NCI-H1417 (cell line): ENCODE measurements at regions not wholly inside any gene's neighbourhood (a gene's known extent, or its start where the extent isn't known, plus 50 kb on each side); places are given as distances from the start of the nearest gene placed in this dataset.
A peak's percentile ranks its signal among the peaks of the same experiment; 100 is the strongest.

ENCODE experiments used
- DNase-seq, 3 experiments: peaks; one replicate each; lab custom pipeline; 2025; lab: John Stamatoyannopoulos, UW

DNA sequence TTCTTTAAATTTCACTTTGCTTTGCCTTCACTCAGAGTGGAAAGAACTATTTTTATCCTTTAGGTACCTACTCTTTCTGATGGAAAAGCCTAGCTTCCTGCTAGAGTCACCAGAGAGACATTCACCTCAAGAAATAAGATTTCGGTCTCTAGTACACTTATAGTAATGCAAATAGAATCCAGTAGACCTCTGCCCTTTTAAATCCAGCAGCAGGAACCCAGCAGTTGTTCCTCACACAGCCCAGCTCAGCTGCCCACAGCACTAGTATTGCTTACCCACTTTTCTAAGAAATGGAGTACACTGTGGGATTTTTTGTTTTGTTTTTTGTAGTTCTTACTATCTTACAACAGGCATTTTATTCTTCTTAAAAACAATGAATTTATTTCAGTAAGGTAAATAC lies 497.0 kb upstream of the CCDC54 start:
- DNase-seq = no peak

DNA sequence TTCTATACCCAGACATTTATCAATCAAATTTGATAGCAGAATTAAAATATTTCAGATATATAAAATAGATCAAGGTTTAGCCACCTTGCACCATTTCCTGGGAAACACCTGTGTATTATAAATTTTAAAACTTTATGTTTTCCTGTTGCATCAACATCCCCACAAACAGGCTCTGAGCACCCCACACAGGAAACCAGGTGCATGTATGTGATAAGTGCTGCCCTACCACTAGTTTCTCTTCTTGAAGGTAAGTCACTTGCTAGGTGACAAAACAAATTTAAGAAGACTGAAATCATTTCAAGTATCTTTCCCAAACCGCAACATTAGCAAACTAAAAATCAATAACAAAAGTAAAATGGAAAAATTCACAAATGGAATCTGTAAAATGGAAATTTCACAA lies 496.1 kb upstream of the CCDC54 start:
- DNase-seq = no peak

DNA sequence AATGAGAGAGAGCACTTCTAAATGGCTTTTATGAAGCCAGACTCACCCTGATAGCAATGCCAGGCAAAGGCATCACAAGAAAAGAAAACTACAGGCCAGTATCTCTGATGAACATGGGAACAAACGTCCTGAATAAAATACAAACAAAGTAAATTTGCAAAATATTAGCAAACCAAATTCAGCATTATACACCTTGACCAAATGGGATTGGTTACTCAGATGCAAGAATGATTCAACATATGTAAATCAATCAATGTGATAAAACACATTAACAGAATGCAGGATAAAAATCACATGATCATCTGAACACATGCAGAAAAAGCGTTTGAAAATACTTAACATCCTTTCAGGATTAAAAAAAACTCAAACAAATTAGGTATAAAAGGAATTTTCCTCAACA lies 494.9 kb upstream of the CCDC54 start:
- DNase-seq = no peak

DNA sequence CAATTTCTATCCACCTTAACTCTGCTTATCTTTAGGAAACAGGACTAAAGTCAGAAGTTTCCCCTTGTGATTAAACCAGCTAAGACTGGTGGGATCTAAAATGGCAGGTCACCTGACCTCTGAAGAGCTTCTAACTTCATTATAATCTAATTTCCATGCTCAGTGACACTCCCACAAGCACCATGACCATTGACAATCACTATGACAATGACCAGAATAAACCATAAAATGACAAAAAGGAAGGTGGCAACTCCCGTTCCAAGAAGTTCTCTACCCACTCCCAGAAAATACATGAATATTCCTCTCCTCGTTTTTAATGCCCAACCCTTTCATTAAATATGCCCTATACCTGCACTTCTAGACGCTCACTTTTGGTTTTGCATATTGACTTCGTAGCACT lies 471.2 kb upstream of the CCDC54 start:
- no peak for DNase-seq

DNA sequence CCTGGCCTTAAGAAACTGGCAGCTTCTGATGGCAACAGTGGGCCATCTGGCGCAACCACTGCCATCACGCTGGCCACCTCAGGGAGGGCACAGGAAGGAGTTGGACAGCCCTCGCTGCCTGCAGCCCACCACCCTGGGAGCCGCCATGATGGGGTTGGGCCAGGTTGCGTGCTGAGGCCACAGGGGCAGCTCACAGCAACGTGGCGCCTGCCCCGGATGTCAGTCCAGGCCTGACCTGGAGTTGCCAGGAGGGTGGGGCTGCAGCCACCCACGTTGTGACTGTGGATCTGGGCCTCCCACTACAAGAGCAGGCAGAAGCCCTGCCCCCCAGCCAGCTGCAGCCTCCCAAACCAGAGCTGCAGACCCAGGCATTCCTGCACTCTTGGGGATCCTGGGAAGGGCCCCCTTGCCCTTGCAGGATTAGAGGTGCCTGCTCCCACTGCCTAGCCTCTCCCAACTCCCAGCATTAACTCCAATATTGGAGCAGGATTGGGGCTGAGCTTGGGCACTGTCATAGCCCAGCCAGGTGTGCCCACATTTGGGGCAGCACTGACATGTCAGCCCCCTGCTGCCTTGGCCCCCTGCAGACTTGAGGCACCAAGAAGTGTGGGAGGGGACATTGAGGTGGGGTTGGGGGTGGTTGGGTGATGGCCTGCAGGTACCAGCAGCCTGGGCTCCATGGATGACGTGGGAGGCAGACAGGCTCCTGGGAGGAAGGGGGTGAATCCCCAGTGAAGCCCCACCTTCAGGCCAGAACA lies 468.9 kb upstream of the CCDC54 start:
- no peak for DNase-seq

DNA sequence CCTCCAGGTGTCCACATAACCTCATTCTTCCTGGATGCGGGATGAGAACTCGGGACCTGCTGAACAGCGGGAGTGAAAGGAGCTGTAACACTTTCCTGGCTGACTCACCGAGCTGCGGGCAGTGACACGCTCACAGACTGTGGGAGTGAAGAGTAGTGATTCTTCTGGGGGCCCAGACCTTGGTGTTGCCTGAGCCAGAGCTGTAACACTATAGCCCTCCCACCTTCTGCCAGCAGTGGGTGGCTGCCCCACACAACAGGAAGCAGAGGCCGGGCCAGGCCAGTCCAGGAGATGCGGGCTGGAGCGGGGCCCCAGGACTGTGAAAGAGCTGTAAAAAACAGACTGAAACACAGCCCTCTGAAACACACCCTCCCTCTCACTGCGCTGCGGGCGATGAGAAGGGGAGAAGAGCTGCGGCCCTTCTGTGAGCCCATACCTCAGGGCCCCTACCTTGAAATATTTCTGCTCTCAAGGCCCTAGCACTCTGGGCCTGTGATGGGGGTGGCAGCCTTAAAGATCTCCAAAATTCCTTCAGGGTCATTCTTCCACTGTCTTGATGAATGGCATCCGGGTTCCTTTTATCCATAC lies 464.0 kb upstream of the CCDC54 start:
- no peak for DNase-seq

DNA sequence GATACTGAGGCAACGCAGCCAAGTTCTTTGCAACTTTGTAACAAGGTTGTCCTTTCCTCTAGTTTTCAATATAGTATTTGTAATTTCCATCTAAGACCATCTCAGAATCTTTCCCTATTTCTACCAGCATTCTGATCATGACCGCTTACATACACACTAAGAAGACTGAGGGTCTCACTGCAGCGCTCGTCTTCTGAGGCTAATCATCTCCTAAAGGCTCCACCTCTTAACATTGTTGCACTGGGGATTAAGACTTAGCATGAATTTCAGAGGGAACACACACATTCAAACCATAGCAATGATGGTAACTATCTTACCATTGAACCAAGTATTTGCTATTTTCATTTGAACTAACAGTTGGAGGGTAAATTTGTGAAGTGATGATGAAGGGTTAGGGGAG lies 463.3 kb upstream of the CCDC54 start:
- DNase-seq = no peak

DNA sequence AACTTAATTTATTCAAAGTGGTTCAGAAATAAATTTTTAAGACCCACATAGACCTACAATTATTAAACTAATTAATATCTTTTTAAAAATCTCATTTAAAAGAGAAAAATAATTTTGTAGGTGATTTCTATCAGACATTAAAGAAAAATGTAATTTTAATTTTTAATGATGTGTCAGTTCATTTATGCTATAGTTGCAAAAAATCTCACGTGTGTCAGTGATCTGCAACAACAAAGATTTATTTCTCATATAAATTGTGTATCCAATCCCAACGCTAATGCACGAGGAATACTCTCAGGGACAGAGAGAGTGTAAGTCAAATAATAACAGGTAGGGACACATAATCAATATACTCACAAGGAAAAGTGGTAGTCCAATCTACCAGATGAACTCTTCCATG lies 456.6 kb upstream of the CCDC54 start:
- no peak for DNase-seq

DNA sequence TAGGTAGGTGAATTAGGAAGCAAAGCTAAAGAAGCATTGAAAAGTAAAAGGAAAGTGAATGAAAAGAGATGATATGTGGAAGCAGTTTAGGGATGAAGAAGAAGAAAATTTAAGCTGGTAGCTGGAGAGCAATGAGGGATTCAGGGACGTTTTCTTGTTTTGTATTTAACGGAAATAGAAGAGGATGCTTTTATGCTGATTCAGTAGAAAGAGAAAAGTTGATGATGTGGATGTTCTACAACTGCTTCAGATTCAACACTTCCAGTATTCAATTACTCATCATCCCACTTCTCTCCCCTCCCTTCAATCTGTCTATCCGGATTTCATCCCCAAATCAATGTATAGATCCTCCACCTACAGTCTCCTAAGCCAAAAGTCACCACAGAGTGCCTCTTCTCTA lies 448.2 kb upstream of the CCDC54 start:
- DNase-seq = no peak

DNA sequence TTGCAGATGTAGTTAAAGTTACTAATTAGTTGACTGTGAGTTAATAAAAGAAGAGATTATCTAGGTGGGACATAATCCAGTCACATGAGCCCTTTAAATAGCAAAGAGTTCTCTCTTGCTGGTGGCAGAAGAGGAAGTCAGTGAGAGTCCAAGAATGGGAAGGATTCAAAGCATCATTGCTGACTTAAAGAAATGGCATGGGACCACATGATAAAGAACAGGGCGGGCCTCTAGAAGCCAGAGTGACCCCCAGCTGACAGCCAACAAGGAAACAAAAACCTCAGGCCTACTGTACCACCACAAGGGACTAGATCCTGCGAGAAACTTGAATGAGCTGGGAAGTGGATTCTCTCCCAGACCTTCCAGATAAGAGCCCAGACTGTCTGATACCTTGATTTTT lies 447.2 kb upstream of the CCDC54 start:
- no peak for DNase-seq

DNA sequence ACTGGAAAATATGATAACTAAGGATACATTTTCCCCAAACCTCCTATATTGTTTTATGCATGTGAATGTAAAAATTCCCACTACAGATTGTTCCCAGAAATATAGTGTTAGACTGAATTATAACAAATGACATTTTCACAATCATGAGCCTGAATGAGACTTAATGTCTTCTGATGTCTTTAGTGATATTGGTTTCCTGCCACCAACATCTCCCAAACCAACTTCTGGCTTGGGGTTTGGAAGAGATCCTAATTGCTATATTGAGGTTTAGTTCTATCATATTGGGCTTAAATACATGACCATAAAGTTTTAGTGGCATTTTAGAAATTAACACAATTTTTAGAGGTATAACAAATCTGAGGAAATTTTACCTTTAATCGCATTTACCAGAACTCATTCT lies 445.3 kb upstream of the CCDC54 start:
- DNase-seq = no peak

DNA sequence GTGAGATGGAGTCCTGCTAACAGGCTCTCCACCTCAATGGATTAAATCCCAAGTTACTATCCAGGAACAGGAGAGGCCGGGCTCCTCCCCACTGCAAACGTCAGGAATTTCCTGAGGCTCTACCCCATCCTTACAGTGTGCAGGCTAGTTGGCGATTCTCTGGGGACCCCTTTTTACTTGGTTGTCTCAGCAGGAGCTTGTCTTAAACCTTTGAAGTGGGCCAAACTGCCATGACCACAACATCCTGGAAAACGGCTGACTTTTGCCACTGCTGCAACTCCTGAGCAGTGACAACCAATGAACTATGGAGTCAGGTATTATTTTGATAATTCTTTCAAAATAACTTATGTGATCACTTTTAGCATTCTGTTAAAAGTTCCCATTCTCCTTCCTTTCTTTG lies 440.9 kb upstream of the CCDC54 start:
- no peak for DNase-seq

DNA sequence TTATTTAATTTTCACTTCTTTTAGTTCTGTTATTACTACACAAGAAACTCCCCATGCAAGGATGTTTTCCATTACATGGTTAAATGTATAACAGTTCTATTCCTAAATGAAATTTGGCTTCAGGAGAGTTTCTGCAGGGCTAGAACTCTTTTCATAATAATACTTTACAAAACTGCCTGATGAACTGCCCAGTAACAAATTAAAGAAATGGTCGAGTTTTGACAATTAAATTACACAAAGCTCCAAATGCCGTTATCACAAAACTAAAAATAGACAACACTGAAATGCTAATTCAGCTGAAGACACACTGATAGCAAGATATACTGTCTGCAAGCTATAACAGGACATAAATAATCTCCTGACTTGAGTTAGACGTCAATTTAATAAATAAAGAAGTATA lies 435.2 kb upstream of the CCDC54 start:
- DNase-seq = peak in 1 of 3 experiments; percentile 23

DNA sequence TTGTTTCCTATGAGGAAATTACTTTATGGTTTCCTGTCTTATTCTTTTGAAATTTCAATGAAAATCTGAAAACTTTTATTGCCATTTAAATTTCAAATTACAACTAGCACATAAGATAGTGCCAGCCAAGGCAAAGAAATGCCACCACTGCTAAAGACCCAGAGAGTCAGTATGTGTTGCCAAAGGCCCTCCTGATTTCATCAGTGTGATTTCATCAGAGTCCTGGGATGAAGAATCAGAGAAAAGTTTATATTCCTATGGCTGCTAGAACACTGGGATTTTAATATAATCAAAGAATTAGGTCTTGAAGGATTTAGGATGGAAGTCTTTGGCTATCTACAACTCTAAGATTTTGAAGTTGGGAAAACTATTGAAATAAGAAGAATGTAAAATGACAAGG lies 434.2 kb upstream of the CCDC54 start:
- DNase-seq = no peak

DNA sequence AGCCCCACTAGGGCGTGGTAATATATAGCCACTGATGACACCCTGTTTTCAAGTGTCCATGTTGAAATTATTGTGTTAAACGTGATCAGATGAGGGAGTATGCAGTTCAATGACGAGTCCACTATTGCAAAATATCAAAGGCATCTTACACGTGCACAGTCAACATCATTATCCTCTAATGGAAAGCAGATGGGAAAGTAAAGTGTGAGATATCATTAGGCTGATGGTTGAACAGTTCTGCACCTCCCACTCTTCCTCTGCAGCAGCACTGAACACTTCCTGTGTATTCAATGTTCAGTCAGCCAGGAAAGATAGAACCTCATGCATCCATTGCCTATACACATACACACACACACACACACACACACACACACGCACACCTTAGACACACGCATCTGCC lies 431.8 kb upstream of the CCDC54 start:
- DNase-seq = peak in 2 of 3 experiments; percentile 6 to 48

DNA sequence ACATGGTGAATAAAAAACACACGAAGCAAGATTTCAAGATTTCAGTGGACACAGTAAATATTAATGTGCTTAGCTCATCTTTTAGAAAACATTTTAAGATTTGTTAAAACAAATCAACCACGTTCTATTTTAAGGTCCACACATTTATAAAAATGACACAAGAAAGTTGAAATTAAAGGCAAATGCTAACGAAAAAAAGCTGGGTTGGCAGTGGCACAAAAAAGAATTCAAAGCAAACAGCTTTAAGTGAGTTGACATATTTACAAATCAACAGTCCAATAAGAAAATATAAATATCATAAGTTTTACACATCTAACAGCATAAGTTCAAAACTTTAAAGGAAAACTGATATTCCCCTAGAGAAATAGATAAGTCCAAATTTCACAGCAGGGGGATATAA lies 430.4 kb upstream of the CCDC54 start:
- no peak for DNase-seq

DNA sequence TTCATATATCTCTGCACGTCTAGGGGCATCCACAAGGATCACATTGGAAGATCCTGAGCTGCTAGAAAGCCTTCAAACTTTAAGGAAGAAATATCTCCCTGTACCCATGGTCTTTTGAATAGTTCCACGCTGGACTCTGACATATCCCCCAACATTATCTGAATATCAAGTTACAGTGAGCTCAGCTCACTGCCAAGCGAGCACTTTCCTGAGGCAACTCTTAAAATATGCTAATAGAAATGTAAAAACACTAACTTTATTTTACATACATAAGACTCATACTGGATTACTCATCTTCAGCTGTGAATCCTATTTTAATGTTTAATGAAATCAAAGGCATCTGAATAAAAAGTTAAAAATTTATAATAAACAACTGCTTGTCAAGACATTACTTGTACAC lies 420.2 kb upstream of the CCDC54 start:
- DNase-seq = no peak

DNA sequence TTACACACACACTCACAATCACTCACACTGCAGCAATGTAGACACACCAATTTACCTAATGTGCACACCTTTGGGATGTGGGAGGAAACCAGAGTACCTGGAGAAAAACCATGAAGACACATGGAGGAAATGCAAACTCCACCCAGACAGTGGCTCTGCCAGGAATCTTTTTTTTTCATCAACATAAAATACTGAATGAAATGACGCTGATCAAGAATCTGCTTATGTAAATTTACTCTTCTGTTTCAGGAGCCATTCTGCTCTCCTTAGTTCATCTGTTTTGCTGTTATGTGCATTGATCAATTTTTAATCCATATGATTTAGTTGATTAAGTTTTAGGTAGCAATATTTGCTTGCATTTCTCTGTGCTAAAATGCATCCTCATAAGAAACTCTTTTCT lies 414.2 kb upstream of the CCDC54 start:
- no peak for DNase-seq

DNA sequence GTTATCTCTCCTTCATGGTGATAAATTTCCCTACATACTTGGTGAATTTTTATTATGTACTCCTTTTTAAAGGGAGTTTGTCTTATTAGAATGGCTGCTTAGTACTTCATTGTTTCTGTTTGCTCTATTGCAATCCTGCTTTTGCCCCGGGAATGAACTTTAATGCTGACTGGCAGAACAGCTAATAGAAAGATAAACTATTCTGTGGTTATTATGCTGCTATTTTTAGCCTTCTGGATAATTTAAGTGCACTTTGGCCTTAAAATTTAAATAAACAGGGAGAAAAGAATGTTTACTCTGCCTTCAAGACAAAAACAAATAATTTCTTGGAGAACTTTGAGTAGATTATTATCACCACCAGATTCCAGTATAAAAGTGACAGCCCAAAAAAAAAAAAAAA lies 413.8 kb upstream of the CCDC54 start:
- DNase-seq = no peak

DNA sequence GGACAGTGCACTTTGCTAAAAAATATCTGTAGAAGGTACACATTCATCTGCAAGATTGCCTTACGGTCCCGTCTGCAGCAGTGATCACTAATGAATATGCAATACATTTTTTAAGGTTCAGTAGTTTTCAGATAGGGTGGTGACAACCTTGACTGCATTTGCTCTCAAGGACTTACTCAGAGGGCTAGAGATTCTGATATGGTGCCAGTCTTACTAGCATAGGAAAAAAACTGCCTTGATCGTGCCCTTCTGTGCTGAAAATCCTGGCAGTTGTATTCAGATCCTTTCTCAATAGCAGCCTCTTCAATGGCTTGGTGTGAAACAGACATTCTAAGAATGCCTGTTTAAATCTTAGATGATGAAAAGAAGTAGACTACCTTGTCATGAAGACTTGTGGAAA lies 411.9 kb upstream of the CCDC54 start:
- no peak for DNase-seq

DNA sequence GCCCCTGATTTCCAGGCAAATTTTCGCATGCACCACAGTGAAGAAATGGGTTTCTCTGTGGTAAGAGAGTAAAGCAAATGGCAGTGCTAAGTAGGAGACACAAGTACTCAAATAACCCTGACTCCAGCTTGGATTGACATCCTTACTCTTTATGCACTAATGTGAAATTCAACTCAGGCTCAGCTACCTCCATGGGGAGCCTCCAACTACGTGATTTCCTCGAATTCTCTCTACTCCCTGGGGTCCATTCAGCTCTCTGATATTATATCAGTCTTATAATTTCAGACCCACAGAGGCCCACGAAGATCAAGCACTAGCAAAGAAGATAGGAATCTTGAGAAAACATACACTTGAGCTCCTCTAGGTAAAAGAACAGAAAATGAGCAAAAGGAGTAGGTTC lies 407.6 kb upstream of the CCDC54 start:
- no peak for DNase-seq

DNA sequence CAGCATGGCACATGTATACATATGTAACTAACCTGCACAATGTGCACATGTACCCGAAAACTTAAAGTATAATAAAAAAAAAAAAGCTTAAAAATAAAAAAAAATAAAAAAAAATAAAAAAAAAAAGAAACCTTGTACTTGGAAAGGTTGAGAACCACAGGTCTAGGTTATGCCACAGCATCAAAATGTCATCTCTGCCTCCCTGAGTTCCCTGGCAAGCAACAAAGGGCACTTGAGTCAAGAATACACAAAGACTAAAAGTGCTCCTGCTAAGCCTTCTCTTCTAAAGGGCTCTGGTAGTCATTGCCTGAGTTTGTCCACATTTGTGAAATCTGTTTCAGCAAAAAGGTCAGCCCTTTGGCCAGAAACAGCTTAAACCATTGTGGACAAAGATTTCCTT lies 395.8 kb upstream of the CCDC54 start:
- no peak for DNase-seq

DNA sequence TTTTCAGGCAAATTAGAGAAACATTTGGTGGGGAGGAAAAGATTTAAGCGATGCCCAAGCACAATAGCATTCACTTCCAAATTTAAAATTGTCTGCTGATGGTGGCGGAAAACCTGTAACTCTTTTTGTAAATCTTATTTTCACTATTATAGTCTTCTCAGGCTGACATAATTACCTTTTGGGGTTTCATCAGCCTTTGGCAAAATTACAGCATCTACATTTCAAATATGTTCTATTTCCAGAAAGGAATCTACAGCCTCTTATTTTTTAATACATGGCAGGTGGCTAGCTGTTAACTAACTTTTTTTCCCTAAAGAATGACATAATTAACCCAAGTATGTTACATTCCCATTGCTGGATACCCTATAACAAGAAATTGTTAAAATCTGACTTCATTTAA lies 391.5 kb upstream of the CCDC54 start:
- no peak for DNase-seq
